A549 (cell line): ENCODE measurements at regions not wholly inside any gene's neighbourhood (a gene's known extent, or its start where the extent isn't known, plus 50 kb on each side); places are given as distances from the start of the nearest gene placed in this dataset.
"Not testable (repeated sequence)": the region's sequence is repeated elsewhere in the genome, so short reads cannot be mapped to it uniquely, and the experiment has no call there.

ENCODE experiments used
- ATAC-seq, 2 experiments: fragments of 200-7000 bp in 1 of 2; fragments of >200 bp in 1 of 2; cut with Nextera tagmentation in 1 of 2; cut with Tn5 transposase in 1 of 2; 3 replicates each; pipeline versions ENCODE4 v1.8.0 to v1.9.1; 2018 to 2020; ENCODE audit warnings: mild to moderate bottlenecking in 1 of 2, moderate library complexity in 1 of 2
- CTCF ChIA-PET: fragments of 300-600 bp; sonication (Branson Sonifier 250); formaldehyde crosslinking; extraction: SDS; loops from one replicate; lab custom pipeline; 2021; ENCODE audit warnings: antibody characterized with exemption, inconsistent platforms; lab: Yijun Ruan, JAX
- POLR2A ChIA-PET: fragments of 350-600 bp; formaldehyde crosslinking; extraction: SDS; loops from one replicate; lab custom pipeline; 2021; ENCODE audit warnings: antibody characterized with exemption, inconsistent platforms; lab: Yijun Ruan, JAX
- DNase-seq, 2 experiments: peaks; one replicate each; pipeline versions ENCODE4 v3.0.0 to v3.0.0-alpha.2; 2011 to 2016; ENCODE audit warnings: low read depth in 1 of 2, low spot score in 1 of 2
- FAIRE-seq: peaks from 2 replicates; lab custom pipeline; 2011; peaks lifted over from hg19 to GRCh38; lab: Jason Lieb, UNC
- H3K27ac ChIP-seq, 2 experiments: fragments of >200 bp; sonication (Bioruptor Twin); formaldehyde crosslinking; 3 replicates each; pipeline ENCODE4 v1.5.1; 2016 to 2017
- H3K4me1 ChIP-seq: fragments of >200 bp; sonication (Bioruptor Twin); formaldehyde crosslinking; 3 replicates; pipeline ENCODE4 v1.6.1; 2016
- H3K4me2 ChIP-seq: fragments of >200 bp; sonication (Bioruptor Twin); formaldehyde crosslinking; 3 replicates; pipeline ENCODE4 v1.6.1; 2016
- H3K4me3 ChIP-seq: fragments of >200 bp; sonication (Bioruptor Twin); formaldehyde crosslinking; 3 replicates; pipeline ENCODE4 v1.5.1; 2016
- H3K9me3 ChIP-seq: fragments of >200 bp; sonication (Bioruptor Twin); formaldehyde crosslinking; 3 replicates; pipeline ENCODE4 v1.6.1; 2016
- CBX2 ChIP-seq: fragments of 200-600 bp; sonication (generic); IDR thresholded peaks from 2 replicates; pipeline ENCODE4 v1.6.1; 2016; ENCODE audit warnings: low read depth, mild to moderate bottlenecking, borderline replicate concordance
- CEBPB ChIP-seq, 2 experiments: fragments of >200 bp in 1 of 2; sonication (Bioruptor Twin) in 1 of 2; formaldehyde crosslinking in 1 of 2; IDR thresholded peaks; 2 replicates each; pipeline ENCODE4 v1.6.1; 2012 to 2016
- EHF ChIP-seq: fragments of 250-450 bp; sonication (Bioruptor Pico); IDR thresholded peaks from 2 replicates; pipeline ENCODE4 v1.5.0; 2020; ENCODE audit warnings: mild to moderate bottlenecking
- ELK1 ChIP-seq: fragments of 150-350 bp; IDR thresholded peaks from 2 replicates; pipeline ENCODE4 v1.6.1; 2014; ENCODE audit warnings: low read depth, mild to moderate bottlenecking, low read length
- GATA3 ChIP-seq: IDR thresholded peaks from 2 replicates; pipeline ENCODE4 v1.6.1; 2012; ENCODE audit warnings: borderline replicate concordance
- HOXA7 ChIP-seq: fragments of 250-450 bp; sonication (Bioruptor Pico); IDR thresholded peaks from 2 replicates; pipeline ENCODE4 v1.5.0; 2020; ENCODE audit warnings: mild to moderate bottlenecking, moderate library complexity
- HOXB13 ChIP-seq: fragments of 250-450 bp; sonication (Bioruptor Pico); IDR thresholded peaks from 2 replicates; pipeline ENCODE4 v1.5.0; 2020; ENCODE audit warnings: low read depth, mild to moderate bottlenecking, moderate library complexity
- HOXB5 ChIP-seq: fragments of 250-450 bp; sonication (Bioruptor Pico); IDR thresholded peaks from 2 replicates; pipeline ENCODE4 v1.5.0; 2020; ENCODE audit warnings: mild to moderate bottlenecking, moderate library complexity
- PHF8 ChIP-seq: fragments of 200-600 bp; sonication (generic); IDR thresholded peaks from 2 replicates; pipeline ENCODE4 v1.6.1; 2016; ENCODE audit warnings: low read depth, mild to moderate bottlenecking, antibody characterized with exemption, moderate library complexity, borderline replicate concordance
- POLR2A ChIP-seq: IDR thresholded peaks from 2 replicates; pipeline ENCODE4 v1.6.1; 2012; ENCODE audit warnings: mild to moderate bottlenecking, low read length
- RFX5 ChIP-seq: fragments of 450-650 bp; IDR thresholded peaks from 2 replicates; pipeline ENCODE4 v1.7.1; 2014; ENCODE audit warnings: antibody characterized with exemption, mild to moderate bottlenecking, moderate library complexity
- RNF2 ChIP-seq: fragments of 200-600 bp; sonication (generic); IDR thresholded peaks from 2 replicates; pipeline ENCODE4 v1.6.1; 2016; ENCODE audit warnings: low read depth, mild to moderate bottlenecking, antibody characterized with exemption, moderate library complexity, borderline replicate concordance
- ZFP36 ChIP-seq: fragments of 450-650 bp; IDR thresholded peaks from 2 replicates; pipeline ENCODE4 v1.6.1; 2014; ENCODE audit warnings: borderline replicate concordance; ENCODE audit not compliant: partially characterized antibody
- WGBS: methylation state at CpG from one replicate; pipeline ENCODE4 v1.1.6; 2017; ENCODE audit errors: missing lambda C conversion rate; 5-methylcytosine and 5-hydroxymethylcytosine counted together

- no peak overlapping the region for H3K4me3 ChIP-seq
- no peaks in the 10 kb centered on the region; the same call in 2 of the 3 replicates for H3K9me3 ChIP-seq
- DNase-seq (no peak), FAIRE-seq (no peak), ATAC-seq (no peak)
- CTCF ChIA-PET, result interaction anchor here (1.8 kb wide), 1 partner anchor 94 kb away, joined by 5 read pairs; no protein-coding TSS in a partner anchor
- no peak overlapping the region for H3K4me2 ChIP-seq
- POLR2A ChIA-PET, result no interaction called here
- WGBS, result 56% methylated on average over 7 of the region's 7 CpGs
- no peak overlapping the region for H3K27ac ChIP-seq
- TF ChIP-seq RFX5, result no peak
- no peaks in the 10 kb centered on the region for H3K4me1 ChIP-seq
Observed at GRCh38 chr2:100704156-100704555, 115.8 kb upstream of the NPAS2 start.

GRCh38 chr2:100704711-100705110, 115.2 kb upstream of the NPAS2 start:
- FAIRE-seq, result no peak
- WGBS, result 78% methylated on average over 8 of the region's 8 CpGs
- Histone ChIP-seq H3K4me3 (no peak overlapping the region), H3K27ac (no peak overlapping the region), H3K4me1 (no peaks in the 10 kb centered on the region), H3K9me3 (no peaks in the 10 kb centered on the region; the same call in 2 of the 3 replicates), H3K4me2 (no peak overlapping the region)
- no peak for TF ChIP-seq ELK1
- TF ChIP-seq PHF8, result no peak
- no peak for TF ChIP-seq ZFP36
- no peak for TF ChIP-seq CBX2
- no peak for TF ChIP-seq RNF2
- ATAC-seq, result no peak
- CTCF ChIA-PET, result interaction anchor here (0.6 to 1.8 kb wide), 2 partner anchors 38 to 94 kb away, joined by 3 to 5 read pairs; no protein-coding TSS in a partner anchor
- POLR2A ChIA-PET, result no interaction called here
- DNase-seq, result no peak

GRCh38 chr2:100707016-100707947, 112.7 kb upstream of the NPAS2 start:
- ChIA-PET POLR2A (no interaction called here), CTCF (interaction anchor here (2.4 kb wide), 1 partner anchor 10 kb away, joined by 5 read pairs; no protein-coding TSS in a partner anchor)
- H3K4me3 ChIP-seq, result no peak overlapping the region
- DNase-seq (no peak), ATAC-seq (no peak), FAIRE-seq (no peak)
- WGBS, result 70% methylated on average over 21 of the region's 21 CpGs
- no peak overlapping the region for H3K4me2 ChIP-seq
- H3K9me3 ChIP-seq, result no peaks in the 10 kb centered on the region
- no peak overlapping the region for H3K27ac ChIP-seq
- no peaks in the 10 kb centered on the region for H3K4me1 ChIP-seq
- no peak for TF ChIP-seq EHF (CRISPR knock-in tag)
- no peak for TF ChIP-seq GATA3

GRCh38 chr2:100708333-100708732, 111.6 kb upstream of the NPAS2 start:
- TF ChIP-seq HOXB5 (CRISPR knock-in tag), result no peak
- TF ChIP-seq HOXA7 (CRISPR knock-in tag), result no peak
- WGBS, result 63% methylated on average over 3 of the region's 3 CpGs
- ATAC-seq (no peak), DNase-seq (no peak), FAIRE-seq (no peak)
- ChIA-PET POLR2A (no interaction called here), CTCF (interaction anchor here (1.5 to 2.4 kb wide), 2 partner anchors 9 to 102 kb away, joined by 3 to 5 read pairs; no protein-coding TSS in a partner anchor)
- no peak overlapping the region for H3K27ac ChIP-seq
- no peak overlapping the region for H3K4me3 ChIP-seq
- H3K4me2 ChIP-seq, result no peak overlapping the region
- H3K4me1 ChIP-seq, result no peaks in the 10 kb centered on the region
- H3K9me3 ChIP-seq, result no peaks in the 10 kb centered on the region

GRCh38 chr2:100713106-100713505, 106.8 kb upstream of the NPAS2 start:
- no peak overlapping the region for H3K27ac ChIP-seq
- H3K4me3 ChIP-seq, result no peak overlapping the region
- ChIA-PET POLR2A (no interaction called here), CTCF (interaction anchor here (1.1 kb wide), 1 partner anchor 13 kb away, joined by 3 read pairs; no protein-coding TSS in a partner anchor)
- no peak overlapping the region for H3K4me2 ChIP-seq
- TF ChIP-seq POLR2A (no peak), ZFP36 (no peak), CEBPB (IDR thresholded peaks at IDR 0.05) (no peak), HOXB13 (no peak)
- 65% methylated on average over 2 of the region's 2 CpGs for WGBS
- H3K4me1 ChIP-seq, result no peaks in the 10 kb centered on the region
- DNase-seq, result no peak
- FAIRE-seq, result no peak
- ATAC-seq, result no peak
- no peaks in the 10 kb centered on the region for H3K9me3 ChIP-seq

- H3K4me1 ChIP-seq, FAIRE-seq, H3K9me3 ChIP-seq, H3K4me3 ChIP-seq, POLR2A ChIA-PET, H3K4me2 ChIP-seq, DNase-seq, CTCF ChIA-PET, ATAC-seq, H3K27ac ChIP-seq: not testable (repeated sequence)
- WGBS, result 71% methylated on average over 5 of the region's 5 CpGs
Observed at GRCh38 chr2:100714396-100715010, 105.4 kb upstream of the NPAS2 start.

GRCh38 chr2:100715861-100716260, 104.1 kb upstream of the NPAS2 start:
- CTCF ChIA-PET, H3K4me3 ChIP-seq, POLR2A ChIA-PET, ATAC-seq, H3K4me1 ChIP-seq, FAIRE-seq, H3K4me2 ChIP-seq, H3K9me3 ChIP-seq, DNase-seq, H3K27ac ChIP-seq: not testable (repeated sequence)
- 68% methylated on average over 4 of the region's 4 CpGs for WGBS
